SH-SY5Y (cell line): ENCODE measurements at regions not wholly inside any gene's neighbourhood (a gene's known extent, or its start where the extent isn't known, plus 50 kb on each side); places are given as distances from the start of the nearest gene placed in this dataset.

Experiments used
- GATA2 ChIP-seq: IDR thresholded peaks from 2 replicates; pipeline ENCODE4 v1.6.1; 2011; ENCODE audit warnings: mild to moderate bottlenecking, low read depth, low read length
- GATA3 ChIP-seq: IDR thresholded peaks from 2 replicates; pipeline ENCODE4 v1.6.1; 2011; ENCODE audit warnings: low read depth, mild to moderate bottlenecking, low read length, moderate library complexity

- TF ChIP-seq GATA3: no peak
- TF ChIP-seq GATA2: no peak
Observed at GRCh38 chr16:73890186-73891128, 406.2 kb upstream of the PSMD7 start.
